ENCODE measurements at regions not wholly inside any gene's neighbourhood (a gene's known extent, or its start where the extent isn't known, plus 50 kb on each side); places are given as distances from the start of the nearest gene placed in this dataset.

DNA sequence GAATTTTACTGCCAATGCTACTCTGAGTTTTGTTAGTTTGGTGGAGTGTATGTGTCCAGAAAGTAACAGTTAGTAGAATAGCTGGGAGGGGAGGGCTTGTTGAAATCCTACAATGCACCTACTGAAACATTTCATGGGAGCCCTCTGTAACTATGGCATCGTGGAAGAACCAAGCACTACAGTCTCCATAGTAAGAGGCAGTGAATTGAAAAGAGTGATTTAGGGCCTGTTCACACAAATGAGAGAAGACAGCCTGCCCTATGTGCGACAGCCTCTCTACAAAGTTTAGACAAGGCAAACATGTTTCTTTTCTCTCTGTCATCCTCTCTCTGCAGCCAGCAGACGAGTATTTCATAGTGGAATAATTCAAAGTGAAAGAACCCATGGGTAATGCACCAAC lies 676.6 kb downstream of the BRINP1 start:
- no peaks in the 10 kb centered on the region for H4K20me1 ChIP-seq (ENCODE audit: control insufficient read depth, insufficient read depth)
- no peak overlapping the region for H3K4me3 ChIP-seq
- no peaks in the 10 kb centered on the region for H3K9me3 ChIP-seq (replicated peaks; ENCODE audit: control insufficient read depth, insufficient read depth, low read length)
- DNase-seq (ENCODE audit: low read depth, low spot score) (no peak), ATAC-seq (no peak), FAIRE-seq (no peak)
- no peak overlapping the region for H3K9ac ChIP-seq (ENCODE audit: control insufficient read depth, insufficient read depth, low read length)
- no peak overlapping the region for H3K27ac ChIP-seq (ENCODE audit: control insufficient read depth, insufficient read depth)
- intact Hi-C loops (cut with micrococcal nuclease; ENCODE audit: unreplicated experiment) = no loop called here
- ChIA-PET POLR2A (no interaction called here), RAD21 (ENCODE audit: unreplicated experiment) (no interaction called here), CTCF (no interaction called here), SMC1A (ENCODE audit: uncharacterized antibody, unreplicated experiment) (no interaction called here)
- H3K36me3 ChIP-seq (ENCODE audit: control insufficient read depth in 2 of 2, insufficient read depth in 2 of 2, low read length in 1 of 2) = no peaks in the 10 kb centered on the region
- 5% methylated on average over 3 of the region's 3 CpGs for WGBS (ENCODE audit: insufficient coverage, insufficient replicate concordance, low lambda C conversion rate, missing lambda C conversion rate)
- no TSS peak for BruUV-seq (replicated peaks)
- no peaks in the 10 kb centered on the region for H3K79me2 ChIP-seq (ENCODE audit: control insufficient read depth, insufficient read depth, low read length)
- no peaks in the 10 kb centered on the region for H3K27me3 ChIP-seq (replicated peaks in 1 of 2; ENCODE audit: control insufficient read depth in 2 of 2, insufficient read depth in 2 of 2, low read length in 1 of 2)
- no peak overlapping the region for H2AFZ ChIP-seq (ENCODE audit: control insufficient read depth, low read depth, low read length)
- in situ Hi-C loops (cut with MboI) = no loop called here
- H3K4me1 ChIP-seq (ENCODE audit: control insufficient read depth, insufficient read depth, low read length) = no peaks in the 10 kb centered on the region
- H3K4me2 ChIP-seq (ENCODE audit: control insufficient read depth, insufficient read depth) = no peak overlapping the region
- TF ChIP-seq, protein P1, sequence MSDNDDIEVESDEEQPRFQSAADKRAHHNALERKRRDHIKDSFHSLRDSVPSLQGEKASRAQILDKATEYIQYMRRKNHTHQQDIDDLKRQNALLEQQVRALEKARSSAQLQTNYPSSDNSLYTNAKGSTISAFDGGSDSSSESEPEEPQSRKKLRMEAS (IDR thresholded peaks at IDR 0.05; ENCODE audit: low read depth, low read length) = no peak
- TF ChIP-seq HDGF (IDR thresholded peaks at IDR 0.05) (no peak), MYC (IDR thresholded peaks at IDR 0.05; ENCODE audit: insufficient read depth, insufficient read length, insufficient replicate concordance, low read length, severe bottlenecking) (no peak), CHD2 (IDR thresholded peaks at IDR 0.05; ENCODE audit: borderline replicate concordance, low read depth, low read length) (no peak), PAX5 (IDR thresholded peaks at IDR 0.05; ENCODE audit: borderline replicate concordance, low read depth, low read length) (no peak), BCL11A (IDR thresholded peaks at IDR 0.05; ENCODE audit: low read depth, low read length) (no peak), TARDBP (IDR thresholded peaks at IDR 0.05; ENCODE audit: borderline replicate concordance) (no peak), IKZF1 (conservative IDR thresholded peaks at IDR 0.05) (no peak), MEF2B (IDR thresholded peaks at IDR 0.05; ENCODE audit: partially characterized antibody, poor library complexity, severe bottlenecking) (no peak), NR2C2 (IDR thresholded peaks at IDR 0.05; ENCODE audit: borderline replicate concordance, control insufficient read depth, insufficient read length, low read depth) (no peak)
- TF ChIP-seq, protein P2, sequence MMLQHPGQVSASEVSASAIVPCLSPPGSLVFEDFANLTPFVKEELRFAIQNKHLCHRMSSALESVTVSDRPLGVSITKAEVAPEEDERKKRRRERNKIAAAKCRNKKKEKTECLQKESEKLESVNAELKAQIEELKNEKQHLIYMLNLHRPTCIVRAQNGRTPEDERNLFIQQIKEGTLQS (IDR thresholded peaks at IDR 0.05; ENCODE audit: borderline replicate concordance, extremely low read depth, low read depth, low read length) = no peak
- TF ChIP-seq, protein P3, sequence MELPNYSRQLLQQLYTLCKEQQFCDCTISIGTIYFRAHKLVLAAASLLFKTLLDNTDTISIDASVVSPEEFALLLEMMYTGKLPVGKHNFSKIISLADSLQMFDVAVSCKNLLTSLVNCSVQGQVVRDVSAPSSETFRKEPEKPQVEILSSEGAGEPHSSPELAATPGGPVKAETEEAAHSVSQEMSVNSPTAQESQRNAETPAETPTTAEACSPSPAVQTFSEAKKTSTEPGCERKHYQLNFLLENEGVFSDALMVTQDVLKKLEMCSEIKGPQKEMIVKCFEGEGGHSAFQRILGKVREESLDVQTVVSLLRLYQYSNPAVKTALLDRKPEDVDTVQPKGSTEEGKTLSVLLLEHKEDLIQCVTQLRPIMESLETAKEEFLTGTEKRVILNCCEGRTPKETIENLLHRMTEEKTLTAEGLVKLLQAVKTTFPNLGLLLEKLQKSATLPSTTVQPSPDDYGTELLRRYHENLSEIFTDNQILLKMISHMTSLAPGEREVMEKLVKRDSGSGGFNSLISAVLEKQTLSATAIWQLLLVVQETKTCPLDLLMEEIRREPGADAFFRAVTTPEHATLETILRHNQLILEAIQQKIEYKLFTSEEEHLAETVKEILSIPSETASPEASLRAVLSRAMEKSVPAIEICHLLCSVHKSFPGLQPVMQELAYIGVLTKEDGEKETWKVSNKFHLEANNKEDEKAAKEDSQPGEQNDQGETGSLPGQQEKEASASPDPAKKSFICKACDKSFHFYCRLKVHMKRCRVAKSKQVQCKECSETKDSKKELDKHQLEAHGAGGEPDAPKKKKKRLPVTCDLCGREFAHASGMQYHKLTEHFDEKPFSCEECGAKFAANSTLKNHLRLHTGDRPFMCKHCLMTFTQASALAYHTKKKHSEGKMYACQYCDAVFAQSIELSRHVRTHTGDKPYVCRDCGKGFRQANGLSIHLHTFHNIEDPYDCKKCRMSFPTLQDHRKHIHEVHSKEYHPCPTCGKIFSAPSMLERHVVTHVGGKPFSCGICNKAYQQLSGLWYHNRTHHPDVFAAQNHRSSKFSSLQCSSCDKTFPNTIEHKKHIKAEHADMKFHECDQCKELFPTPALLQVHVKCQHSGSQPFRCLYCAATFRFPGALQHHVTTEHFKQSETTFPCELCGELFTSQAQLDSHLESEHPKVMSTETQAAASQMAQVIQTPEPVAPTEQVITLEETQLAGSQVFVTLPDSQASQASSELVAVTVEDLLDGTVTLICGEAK (IDR thresholded peaks at IDR 0.05; ENCODE audit: borderline replicate concordance) = no peak
- TF ChIP-seq, protein P4, sequence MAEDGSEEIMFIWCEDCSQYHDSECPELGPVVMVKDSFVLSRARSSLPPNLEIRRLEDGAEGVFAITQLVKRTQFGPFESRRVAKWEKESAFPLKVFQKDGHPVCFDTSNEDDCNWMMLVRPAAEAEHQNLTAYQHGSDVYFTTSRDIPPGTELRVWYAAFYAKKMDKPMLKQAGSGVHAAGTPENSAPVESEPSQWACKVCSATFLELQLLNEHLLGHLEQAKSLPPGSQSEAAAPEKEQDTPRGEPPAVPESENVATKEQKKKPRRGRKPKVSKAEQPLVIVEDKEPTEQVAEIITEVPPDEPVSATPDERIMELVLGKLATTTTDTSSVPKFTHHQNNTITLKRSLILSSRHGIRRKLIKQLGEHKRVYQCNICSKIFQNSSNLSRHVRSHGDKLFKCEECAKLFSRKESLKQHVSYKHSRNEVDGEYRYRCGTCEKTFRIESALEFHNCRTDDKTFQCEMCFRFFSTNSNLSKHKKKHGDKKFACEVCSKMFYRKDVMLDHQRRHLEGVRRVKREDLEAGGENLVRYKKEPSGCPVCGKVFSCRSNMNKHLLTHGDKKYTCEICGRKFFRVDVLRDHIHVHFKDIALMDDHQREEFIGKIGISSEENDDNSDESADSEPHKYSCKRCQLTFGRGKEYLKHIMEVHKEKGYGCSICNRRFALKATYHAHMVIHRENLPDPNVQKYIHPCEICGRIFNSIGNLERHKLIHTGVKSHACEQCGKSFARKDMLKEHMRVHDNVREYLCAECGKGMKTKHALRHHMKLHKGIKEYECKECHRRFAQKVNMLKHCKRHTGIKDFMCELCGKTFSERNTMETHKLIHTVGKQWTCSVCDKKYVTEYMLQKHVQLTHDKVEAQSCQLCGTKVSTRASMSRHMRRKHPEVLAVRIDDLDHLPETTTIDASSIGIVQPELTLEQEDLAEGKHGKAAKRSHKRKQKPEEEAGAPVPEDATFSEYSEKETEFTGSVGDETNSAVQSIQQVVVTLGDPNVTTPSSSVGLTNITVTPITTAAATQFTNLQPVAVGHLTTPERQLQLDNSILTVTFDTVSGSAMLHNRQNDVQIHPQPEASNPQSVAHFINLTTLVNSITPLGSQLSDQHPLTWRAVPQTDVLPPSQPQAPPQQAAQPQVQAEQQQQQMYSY (CRISPR knock-in tag; IDR thresholded peaks at IDR 0.05) = no peak
- TF ChIP-seq, protein P5, sequence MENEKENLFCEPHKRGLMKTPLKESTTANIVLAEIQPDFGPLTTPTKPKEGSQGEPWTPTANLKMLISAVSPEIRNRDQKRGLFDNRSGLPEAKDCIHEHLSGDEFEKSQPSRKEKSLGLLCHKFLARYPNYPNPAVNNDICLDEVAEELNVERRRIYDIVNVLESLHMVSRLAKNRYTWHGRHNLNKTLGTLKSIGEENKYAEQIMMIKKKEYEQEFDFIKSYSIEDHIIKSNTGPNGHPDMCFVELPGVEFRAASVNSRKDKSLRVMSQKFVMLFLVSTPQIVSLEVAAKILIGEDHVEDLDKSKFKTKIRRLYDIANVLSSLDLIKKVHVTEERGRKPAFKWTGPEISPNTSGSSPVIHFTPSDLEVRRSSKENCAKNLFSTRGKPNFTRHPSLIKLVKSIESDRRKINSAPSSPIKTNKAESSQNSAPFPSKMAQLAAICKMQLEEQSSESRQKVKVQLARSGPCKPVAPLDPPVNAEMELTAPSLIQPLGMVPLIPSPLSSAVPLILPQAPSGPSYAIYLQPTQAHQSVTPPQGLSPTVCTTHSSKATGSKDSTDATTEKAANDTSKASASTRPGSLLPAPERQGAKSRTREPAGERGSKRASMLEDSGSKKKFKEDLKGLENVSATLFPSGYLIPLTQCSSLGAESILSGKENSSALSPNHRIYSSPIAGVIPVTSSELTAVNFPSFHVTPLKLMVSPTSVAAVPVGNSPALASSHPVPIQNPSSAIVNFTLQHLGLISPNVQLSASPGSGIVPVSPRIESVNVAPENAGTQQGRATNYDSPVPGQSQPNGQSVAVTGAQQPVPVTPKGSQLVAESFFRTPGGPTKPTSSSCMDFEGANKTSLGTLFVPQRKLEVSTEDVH (IDR thresholded peaks at IDR 0.05; ENCODE audit: low read depth, partially characterized antibody) = no peak

Measured in GM12878 (cell line).